HEK293 (cell line): ENCODE measurements at regions not wholly inside any gene's neighbourhood (a gene's known extent, or its start where the extent isn't known, plus 50 kb on each side); places are given as distances from the start of the nearest gene placed in this dataset.

ENCODE experiments used
- CTCF ChIP-seq: fragments of 450-650 bp; formaldehyde crosslinking; IDR thresholded peaks from 2 replicates; pipeline ENCODE4 v1.5.1; 2016; ENCODE audit warnings: missing biosample characterization, missing genetic modification characterization
- ZBTB6 ChIP-seq: fragments of 450-650 bp; formaldehyde crosslinking; IDR thresholded peaks from 2 replicates; pipeline ENCODE4 v1.5.1; 2017; ENCODE audit warnings: missing biosample characterization, missing genetic modification characterization
- ZFHX2 ChIP-seq: fragments of 450-650 bp; formaldehyde crosslinking; conservative IDR thresholded peaks from 2 replicates; pipeline ENCODE4 v1.5.1; 2016; ENCODE audit warnings: missing biosample characterization, missing genetic modification characterization
- ZNF138 ChIP-seq: fragments of 450-650 bp; formaldehyde crosslinking; IDR thresholded peaks from 2 replicates; pipeline ENCODE4 v1.5.1; 2016; ENCODE audit warnings: missing biosample characterization, missing genetic modification characterization, borderline replicate concordance
- ZNF311 ChIP-seq: fragments of 450-650 bp; formaldehyde crosslinking; IDR thresholded peaks from 2 replicates; pipeline ENCODE4 v1.5.1; 2017; ENCODE audit warnings: missing biosample characterization, missing genetic modification characterization, borderline replicate concordance

- no peak for TF ChIP-seq CTCF (tag by site-specific recombination)
- TF ChIP-seq ZBTB6 (tag by site-specific recombination), result no peak
- TF ChIP-seq ZFHX2 (tag by site-specific recombination), result no peak
- no peak for TF ChIP-seq ZNF311 (tag by site-specific recombination)
- no peak for TF ChIP-seq ZNF138 (tag by site-specific recombination)
Observed at GRCh38 chr5:29796013-29796412, 1397.5 kb upstream of the CDH6 start.
